Thoracic aorta (tissue), 2 donors: ENCODE measurements at regions not wholly inside any gene's neighbourhood (a gene's known extent, or its start where the extent isn't known, plus 50 kb on each side); places are given as distances from the start of the nearest gene placed in this dataset.

ENCODE experiments used
- ATAC-seq: fragments of 150-250 bp; one replicate; pipeline ENCODE4 v1.8.0; 2017; ENCODE audit warnings: low read depth; ENCODE audit not compliant: insufficient number of reproducible peaks, low FRiP score
- DNase-seq: peaks from one replicate; pipeline ENCODE4 v3.0.0-alpha.2; 2020; ENCODE audit warnings: low spot score
- H3K27ac ChIP-seq, 2 donors: fragments of 200-600 bp; sonication (generic); 1 replicate in 1 of 2; 2 replicates in 1 of 2; pipeline ENCODE4 v1.5.1; 2016; ENCODE audit warnings: mild to moderate bottlenecking in 2 of 2, moderate library complexity in 2 of 2
- H3K27me3 ChIP-seq: fragments of 200-600 bp; sonication (generic); replicated peaks from 2 replicates; pipeline ENCODE4 v1.6.0; 2016; ENCODE audit warnings: mild to moderate bottlenecking; ENCODE audit not compliant: insufficient read depth
- H3K36me3 ChIP-seq: fragments of 200-600 bp; sonication (generic); one replicate; pipeline ENCODE4 v1.5.1; 2016
- H3K4me1 ChIP-seq, 2 donors: fragments of 200-600 bp; sonication (generic); 1 replicate in 1 of 2; 2 replicates in 1 of 2; pipeline versions ENCODE4 v1.5.1 to v1.6.0; 2016; ENCODE audit warnings: low read depth in 2 of 2, mild to moderate bottlenecking in 1 of 2; ENCODE audit not compliant: control insufficient read depth in 1 of 2
- H3K4me3 ChIP-seq: fragments of 200-600 bp; sonication (generic); 2 replicates; pipeline ENCODE4 v1.5.1; 2016; ENCODE audit warnings: mild to moderate bottlenecking
- H3K9me3 ChIP-seq: fragments of 200-600 bp; sonication (generic); 2 replicates; pipeline ENCODE4 v1.5.1; 2016
- CTCF ChIP-seq: fragments of 200-600 bp; sonication (generic); IDR thresholded peaks from one replicate; pipeline ENCODE4 v1.5.1; 2019; ENCODE audit warnings: antibody characterized with exemption

GRCh38 chr11:29879560-29879959 lies 137.3 kb downstream of the KCNA4 start:
- Histone ChIP-seq H3K36me3 (no peaks in the 10 kb centered on the region), H3K4me1 (no peaks in the 10 kb centered on the region), H3K9me3 (no peaks in the 10 kb centered on the region), H3K27ac (no peak overlapping the region), H3K27me3 (no peaks in the 10 kb centered on the region), H3K4me3 (no peak overlapping the region)
- no peak for TF ChIP-seq CTCF
- no peak for DNase-seq
- ATAC-seq: no peak

GRCh38 chr11:29876192-29876591 lies 140.6 kb downstream of the KCNA4 start:
- Histone ChIP-seq H3K4me1 (no peaks in the 10 kb centered on the region), H3K9me3 (no peaks in the 10 kb centered on the region), H3K27ac (no peak overlapping the region), H3K27me3 (no peaks in the 10 kb centered on the region), H3K4me3 (no peak overlapping the region), H3K36me3 (no peaks in the 10 kb centered on the region)
- ATAC-seq: no peak
- TF ChIP-seq CTCF: no peak
- no peak for DNase-seq

- no peaks in the 10 kb centered on the region for H3K36me3 ChIP-seq
- TF ChIP-seq CTCF: no peak
- H3K27ac ChIP-seq: no peak overlapping the region
- no peaks in the 10 kb centered on the region for H3K4me1 ChIP-seq
- ATAC-seq (no peak), DNase-seq (no peak)
- no peaks in the 10 kb centered on the region for H3K9me3 ChIP-seq
- H3K4me3 ChIP-seq: no peak overlapping the region
- H3K27me3 ChIP-seq: no peaks in the 10 kb centered on the region
These were observed 169.6 kb downstream of the KCNA4 start for GRCh38 chr11:29847219-29847618.

- Histone ChIP-seq H3K4me3 (no peak overlapping the region), H3K27ac (no peak overlapping the region), H3K9me3 (no peaks in the 10 kb centered on the region), H3K27me3 (no peaks in the 10 kb centered on the region), H3K36me3 (no peaks in the 10 kb centered on the region), H3K4me1 (no peaks in the 10 kb centered on the region)
- DNase-seq (no peak), ATAC-seq (no peak)
- TF ChIP-seq CTCF: no peak
These were observed 172.0 kb downstream of the KCNA4 start for GRCh38 chr11:29844701-29845379.

GRCh38 chr11:29844031-29844430 lies 172.8 kb downstream of the KCNA4 start:
- H3K36me3 ChIP-seq: no peaks in the 10 kb centered on the region
- H3K9me3 ChIP-seq: no peaks in the 10 kb centered on the region
- no peak overlapping the region for H3K4me3 ChIP-seq
- ATAC-seq (no peak), DNase-seq (no peak)
- H3K27ac ChIP-seq: no peak overlapping the region
- TF ChIP-seq CTCF: no peak
- no peaks in the 10 kb centered on the region for H3K4me1 ChIP-seq
- no peaks in the 10 kb centered on the region for H3K27me3 ChIP-seq
